ENCODE measurements at regions not wholly inside any gene's neighbourhood (a gene's known extent, or its start where the extent isn't known, plus 50 kb on each side); places are given as distances from the start of the nearest gene placed in this dataset.

DNA sequence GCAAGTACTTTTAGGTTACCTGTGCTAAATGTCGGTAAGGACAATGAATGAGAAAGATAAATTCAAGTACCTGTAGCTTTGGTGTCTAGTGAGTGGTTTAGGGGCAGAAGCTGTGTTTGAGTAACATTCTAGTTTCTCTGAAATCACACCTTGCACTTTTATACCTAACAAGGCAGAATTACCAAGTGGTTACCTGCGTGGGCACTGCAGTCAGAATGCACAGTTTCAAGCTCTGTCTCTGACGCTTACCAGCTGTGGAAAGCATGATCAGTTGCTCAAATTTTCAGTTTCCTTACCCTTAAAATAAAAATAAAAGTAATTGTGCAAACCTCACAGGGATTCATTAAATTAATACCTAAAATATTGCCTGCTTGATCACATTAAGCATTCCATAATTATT lies 846.9 kb upstream of the VRK2 start:
- WGBS, 3 donors = 78 to 88% (median 85%) methylated on average over 3 of the region's 3 CpGs
- Histone ChIP-seq H3K4me3 (no peak overlapping the region), H3K36me3 (ENCODE audit: insufficient read depth in 1 of 2, low read depth in 1 of 2) (no peaks in the 10 kb centered on the region), H3K27me3 (ENCODE audit: insufficient read depth in 3 of 3, low read length in 2 of 3) (no peaks in the 10 kb centered on the region), H3K9me3 (no peaks in the 10 kb centered on the region), H3K27ac (no peak overlapping the region), H3K4me1 (no peaks in the 10 kb centered on the region)
- intact Hi-C loops (cut with DNase I) = no loop called here
- no peak for DNase-seq
- ATAC-seq = no peak
- TF ChIP-seq, protein P1, sequence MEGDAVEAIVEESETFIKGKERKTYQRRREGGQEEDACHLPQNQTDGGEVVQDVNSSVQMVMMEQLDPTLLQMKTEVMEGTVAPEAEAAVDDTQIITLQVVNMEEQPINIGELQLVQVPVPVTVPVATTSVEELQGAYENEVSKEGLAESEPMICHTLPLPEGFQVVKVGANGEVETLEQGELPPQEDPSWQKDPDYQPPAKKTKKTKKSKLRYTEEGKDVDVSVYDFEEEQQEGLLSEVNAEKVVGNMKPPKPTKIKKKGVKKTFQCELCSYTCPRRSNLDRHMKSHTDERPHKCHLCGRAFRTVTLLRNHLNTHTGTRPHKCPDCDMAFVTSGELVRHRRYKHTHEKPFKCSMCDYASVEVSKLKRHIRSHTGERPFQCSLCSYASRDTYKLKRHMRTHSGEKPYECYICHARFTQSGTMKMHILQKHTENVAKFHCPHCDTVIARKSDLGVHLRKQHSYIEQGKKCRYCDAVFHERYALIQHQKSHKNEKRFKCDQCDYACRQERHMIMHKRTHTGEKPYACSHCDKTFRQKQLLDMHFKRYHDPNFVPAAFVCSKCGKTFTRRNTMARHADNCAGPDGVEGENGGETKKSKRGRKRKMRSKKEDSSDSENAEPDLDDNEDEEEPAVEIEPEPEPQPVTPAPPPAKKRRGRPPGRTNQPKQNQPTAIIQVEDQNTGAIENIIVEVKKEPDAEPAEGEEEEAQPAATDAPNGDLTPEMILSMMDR (IDR thresholded peaks at IDR 0.05) = no peak

DNA sequence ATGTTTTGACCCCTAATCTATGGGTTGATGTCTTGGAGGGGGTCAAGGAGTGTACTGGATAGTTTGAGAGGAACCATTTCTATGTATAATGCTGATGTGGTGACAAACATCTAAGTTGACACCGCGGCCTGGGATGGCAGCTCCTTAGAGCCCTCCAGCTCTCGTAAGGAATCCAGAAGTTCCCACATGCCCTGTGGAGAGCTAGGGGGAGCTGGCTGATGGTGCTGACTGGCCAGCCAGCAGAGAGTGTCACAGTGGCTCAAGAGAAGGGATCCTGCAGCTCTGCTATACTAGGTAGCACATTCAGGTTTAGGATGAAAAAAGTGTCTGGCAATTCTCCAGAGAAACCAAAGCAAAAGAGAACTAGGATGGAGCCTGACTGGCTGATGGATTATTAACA lies 842.2 kb upstream of the VRK2 start:
- no peak for ATAC-seq
- Histone ChIP-seq H3K36me3 (ENCODE audit: insufficient read depth in 1 of 2, low read depth in 1 of 2) (no peaks in the 10 kb centered on the region), H3K27ac (no peak overlapping the region), H3K27me3 (ENCODE audit: insufficient read depth in 3 of 3, low read length in 2 of 3) (no peaks in the 10 kb centered on the region), H3K4me1 (no peaks in the 10 kb centered on the region), H3K4me3 (no peak overlapping the region), H3K9me3 (no peaks in the 10 kb centered on the region)
- intact Hi-C loops (cut with DNase I) = no loop called here
- 39 to 63% (median 40%) methylated on average over 3 of the region's 3 CpGs for WGBS, 3 donors
- DNase-seq = no peak
- TF ChIP-seq, protein P1 (IDR thresholded peaks at IDR 0.05) = no peak

DNA sequence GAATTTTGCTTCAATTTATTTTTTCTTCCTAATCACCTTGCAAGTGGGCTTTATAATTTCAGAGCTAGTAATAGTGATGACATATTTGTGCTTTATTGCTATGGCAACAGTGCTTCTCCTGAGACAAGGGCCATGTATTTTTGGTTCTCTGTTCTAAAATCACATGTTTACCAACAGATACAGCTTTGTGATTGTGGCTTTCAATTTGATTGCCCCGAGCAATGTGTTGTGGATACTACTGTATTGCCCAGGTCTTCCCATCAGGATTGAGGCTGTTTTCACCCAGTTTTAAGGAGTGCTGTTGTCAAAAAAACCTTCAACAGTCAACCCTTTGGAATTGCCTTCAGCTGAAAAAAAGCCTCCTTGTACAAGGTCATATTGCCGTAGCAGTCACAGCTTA lies 841.4 kb upstream of the VRK2 start:
- intact Hi-C loops (cut with DNase I) = no loop called here
- Histone ChIP-seq H3K4me3 (no peak overlapping the region), H3K4me1 (no peaks in the 10 kb centered on the region), H3K9me3 (no peaks in the 10 kb centered on the region), H3K27me3 (ENCODE audit: insufficient read depth in 3 of 3, low read length in 2 of 3) (no peaks in the 10 kb centered on the region), H3K27ac (no peak overlapping the region), H3K36me3 (ENCODE audit: insufficient read depth in 1 of 2, low read depth in 1 of 2) (no peaks in the 10 kb centered on the region)
- WGBS, 3 donors = 79 to 85% (median 85%) methylated on average over 2 of the region's 2 CpGs
- no peak for ATAC-seq
- no peak for DNase-seq
- TF ChIP-seq, protein P1 (IDR thresholded peaks at IDR 0.05) = no peak

DNA sequence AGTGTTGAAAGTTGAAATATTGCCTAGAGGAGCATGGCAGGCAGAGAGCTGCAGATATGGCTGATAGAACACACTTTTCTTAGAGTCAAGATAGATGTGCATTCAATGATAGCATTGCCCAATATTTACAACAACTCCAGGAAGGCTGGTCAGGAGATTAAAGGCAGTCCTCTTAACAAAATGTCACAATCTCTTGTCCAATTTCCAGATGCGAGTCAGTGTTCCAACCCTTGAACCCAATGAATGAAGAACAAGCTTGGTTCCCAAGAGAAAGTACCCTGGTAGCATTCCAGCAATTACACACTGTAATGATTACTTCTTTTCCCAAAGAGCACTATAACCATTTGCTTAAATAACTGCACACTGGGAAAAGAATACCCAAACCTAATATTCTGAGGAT lies 839.4 kb upstream of the VRK2 start:
- TF ChIP-seq, protein P1 (IDR thresholded peaks at IDR 0.05) = no peak

DNA sequence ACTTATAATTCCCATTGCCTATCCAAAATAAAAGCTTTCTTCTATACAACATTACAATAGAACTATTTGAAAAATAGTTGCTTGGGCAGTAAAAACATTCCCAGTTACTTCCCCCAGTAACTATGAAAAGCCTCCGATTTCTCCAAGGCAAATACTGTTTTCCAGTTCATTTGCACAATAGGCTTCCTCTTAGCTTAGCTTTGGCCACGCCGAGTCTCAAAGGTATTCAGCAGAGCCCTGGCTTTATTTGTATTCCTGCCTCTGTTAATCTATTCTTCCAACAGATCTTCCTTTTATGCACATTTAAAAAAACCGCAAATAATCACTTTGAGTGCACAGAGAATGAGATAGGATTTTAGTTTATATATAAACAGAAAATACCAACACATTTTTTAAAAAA lies 836.8 kb upstream of the VRK2 start:
- Histone ChIP-seq H3K4me1 (no peaks in the 10 kb centered on the region), H3K27me3 (ENCODE audit: insufficient read depth in 3 of 3, low read length in 2 of 3) (no peaks in the 10 kb centered on the region), H3K4me3 (no peak overlapping the region), H3K36me3 (ENCODE audit: insufficient read depth in 1 of 2, low read depth in 1 of 2) (no peaks in the 10 kb centered on the region), H3K27ac (no peak overlapping the region), H3K9me3 (no peaks in the 10 kb centered on the region)
- TF ChIP-seq, protein P1 (IDR thresholded peaks at IDR 0.05) = no peak
- DNase-seq (no peak), ATAC-seq (no peak)
- 67 to 85% (median 79%) methylated on average over 4 of the region's 4 CpGs for WGBS, 3 donors
- intact Hi-C loops (cut with DNase I) = no loop called here

More for the DNA sequence above, 839.4 kb upstream of the VRK2 start:
- DNase-seq = no peak
- WGBS, 3 donors = 64 to 88% (median 71%) methylated on average over 1 of the region's 1 CpG
- Histone ChIP-seq H3K4me1 (no peaks in the 10 kb centered on the region), H3K4me3 (no peak overlapping the region), H3K9me3 (no peaks in the 10 kb centered on the region), H3K36me3 (ENCODE audit: insufficient read depth in 1 of 2, low read depth in 1 of 2) (no peaks in the 10 kb centered on the region), H3K27ac (no peak overlapping the region), H3K27me3 (ENCODE audit: insufficient read depth in 3 of 3, low read length in 2 of 3) (no peaks in the 10 kb centered on the region)
- intact Hi-C loops (cut with DNase I) = no loop called here
- no peak for ATAC-seq
